ENCODE measurements at regions not wholly inside any gene's neighbourhood (a gene's known extent, or its start where the extent isn't known, plus 50 kb on each side); places are given as distances from the start of the nearest gene placed in this dataset.

GRCh38 chr21:23398726-23399125, 2208.6 kb downstream of the MRPL39 start (continued):
- TF ChIP-seq REST (IDR thresholded peaks at IDR 0.05; ENCODE audit: unreplicated experiment) (no peak), CREB1 (CRISPR knock-in tag; IDR thresholded peaks at IDR 0.05; ENCODE audit: low read depth) (no peak), ZNF331 (CRISPR knock-in tag; IDR thresholded peaks at IDR 0.05; ENCODE audit: low read depth) (no peak), NANOG (IDR thresholded peaks at IDR 0.05; ENCODE audit: borderline replicate concordance) (no peak), ETS1 (IDR thresholded peaks at IDR 0.05) (no peak)

- Histone ChIP-seq H3K9me2 (ENCODE audit: insufficient read depth) (no peaks in the 10 kb centered on the region; the same call in 1 of the 2 replicates), H3K4me3 (no peak overlapping the region), H3K4me1 (ENCODE audit: insufficient read depth) (peaks cover 11% of the 10 kb centered on the region), H3K79me2 (replicated peaks; ENCODE audit: insufficient read depth) (no peaks in the 10 kb centered on the region), H3K27ac (ENCODE audit: low read depth) (no peak overlapping the region), H2AFZ (no peak overlapping the region), H4K20me1 (replicated peaks; ENCODE audit: insufficient read depth) (no peaks in the 10 kb centered on the region), H3K36me3 (ENCODE audit: insufficient read depth) (no peaks in the 10 kb centered on the region), H3F3A (replicated peaks; ENCODE audit: low read depth) (no peaks in the 10 kb centered on the region), H3K4me2 (no peak overlapping the region), H3K27me3 (ENCODE audit: insufficient read depth) (no peaks in the 10 kb centered on the region)
- Mint-ChIP-seq H3K4me1 (peaks cover 11% of the 10 kb centered on the region), H3K4me3 (no peak overlapping the region), H3K27ac (no peak overlapping the region), H3K9me3 (peaks cover 9% of the 10 kb centered on the region; the same call in 2 of the 3 replicates), H3K27me3 (ENCODE audit: insufficient read depth, low read depth, poor library complexity) (no peaks in the 10 kb centered on the region), H3K36me3 (ENCODE audit: low read depth) (peaks cover 14% of the 10 kb centered on the region; the same call in 2 of the 3 replicates)
- DNase-seq (ENCODE audit: low spot score) = no peak
- no peak for ATAC-seq
- TF ChIP-seq CREB1 (CRISPR knock-in tag; IDR thresholded peaks at IDR 0.05; ENCODE audit: low read depth) (no peak), ZNF114 (CRISPR knock-in tag; IDR thresholded peaks at IDR 0.05) (no peak), CTCF (conservative IDR thresholded peaks at IDR 0.05; ENCODE audit: low read depth in 2 of 2) (peak in 1 of 2 experiments; percentile 43; a peak in 2 of 4 replicates), EZH2phosphoT487 (IDR thresholded peaks at IDR 0.05; ENCODE audit: unreplicated experiment) (no peak), ETS1 (IDR thresholded peaks at IDR 0.05) (no peak)
These were observed 2212.8 kb downstream of the MRPL39 start for GRCh38 chr21:23394458-23394857.

Data from GM23338 (cell line).